K562 (cell line): ENCODE measurements at regions not wholly inside any gene's neighbourhood (a gene's known extent, or its start where the extent isn't known, plus 50 kb on each side); places are given as distances from the start of the nearest gene placed in this dataset.
"Not testable (repeated sequence)": the region's sequence is repeated elsewhere in the genome, so short reads cannot be mapped to it uniquely, and the experiment has no call there.

ENCODE experiments used
- CTBP1 ChIP-seq: fragments of 450-650 bp; IDR thresholded peaks from 2 replicates; pipeline ENCODE4 v1.6.1; 2016; ENCODE audit warnings: borderline replicate concordance
- EZH2 ChIP-seq: IDR thresholded peaks from 2 replicates; pipeline ENCODE4 v1.6.1; 2012; ENCODE audit warnings: low read depth, mild to moderate bottlenecking, inconsistent platforms, low read length, borderline replicate concordance
- GTF2F1 ChIP-seq: IDR thresholded peaks from 2 replicates; pipeline ENCODE4 v1.6.1; 2011; ENCODE audit warnings: low read depth, low read length, improper control_type of control experiment
- MAFG ChIP-seq: fragments of 450-650 bp; conservative IDR thresholded peaks from 2 replicates; pipeline ENCODE4 v1.6.1; 2016; ENCODE audit warnings: missing genetic modification characterization, missing compliant biosample characterization
- NCOR1 ChIP-seq: fragments of 450-650 bp; IDR thresholded peaks from 2 replicates; pipeline ENCODE4 v1.6.1; 2016; ENCODE audit warnings: mild to moderate bottlenecking, moderate library complexity
- POLR2AphosphoS5 ChIP-seq: IDR thresholded peaks from 2 replicates; pipeline ENCODE4 v1.6.1; 2011; ENCODE audit warnings: mild to moderate bottlenecking, low read depth, low read length, moderate library complexity; ENCODE audit not compliant: control insufficient read depth, insufficient read depth
- YY1 ChIP-seq, 3 experiments: IDR thresholded peaks; 2 replicates each; pipeline ENCODE4 v1.6.1; 2011; ENCODE audit warnings: low read length in 2 of 3, mild to moderate bottlenecking in 2 of 3, moderate library complexity in 2 of 3, borderline replicate concordance in 1 of 3, control low read depth in 1 of 3, low read depth in 1 of 3; ENCODE audit not compliant: insufficient read depth in 3 of 3, insufficient replicate concordance in 2 of 3, control insufficient read depth in 1 of 3, insufficient read length in 1 of 3; ENCODE audit errors: extremely low read depth in 1 of 3
- TF ChIP-seq, protein P1 (sequence below): conservative IDR thresholded peaks from 2 replicates; pipeline ENCODE4 v1.6.1; 2011; ENCODE audit warnings: low read depth, mild to moderate bottlenecking, low read length; ENCODE audit not compliant: control insufficient read depth
- TF ChIP-seq, protein P2 (sequence below), 3 experiments: IDR thresholded peaks in 2 of 3; conservative IDR thresholded peaks in 1 of 3; 2 replicates each; pipeline ENCODE4 v1.5.1; 2011 to 2012; ENCODE audit warnings: low read length in 3 of 3, mild to moderate bottlenecking in 3 of 3, control low read depth in 2 of 3, improper control_type of control experiment in 1 of 3, inconsistent platforms in 1 of 3, low read depth in 1 of 3, mixed read lengths in 1 of 3, moderate library complexity in 1 of 3; ENCODE audit not compliant: insufficient read depth in 2 of 3

DNA sequence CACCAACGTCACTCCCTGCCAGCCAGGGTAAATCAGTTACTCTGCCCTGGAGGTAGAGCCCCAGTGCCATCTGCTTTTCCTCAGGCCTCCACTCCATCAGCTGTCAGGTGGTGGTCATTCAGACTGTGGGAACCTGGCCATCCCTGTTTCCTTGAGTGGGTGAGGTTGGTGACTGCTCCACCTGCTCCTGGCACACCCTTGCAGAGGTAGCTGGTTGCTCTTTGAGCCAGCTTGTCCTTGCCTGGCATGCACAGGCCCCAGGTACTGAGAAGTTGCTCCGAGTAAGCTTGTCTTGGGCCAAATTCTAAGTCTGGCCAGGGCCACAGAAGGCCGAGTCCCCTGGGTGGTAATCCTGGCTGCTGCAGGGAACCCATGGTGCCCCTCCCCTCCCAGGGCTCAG lies 248.3 kb downstream of the CWH43 start:
- not testable (repeated sequence) for TF ChIP-seq EZH2; YY1 (IDR thresholded peaks at IDR 0.05; ENCODE audit: borderline replicate concordance in 1 of 3, control insufficient read depth in 1 of 3, extremely low read depth in 1 of 3, insufficient read depth in 3 of 3, insufficient read length in 1 of 3, insufficient replicate concordance in 2 of 3, low read depth in 1 of 3, low read length in 2 of 3); CTBP1; NCOR1; MAFG (tag); POLR2AphosphoS5; GTF2F1
- TF ChIP-seq, protein P1, sequence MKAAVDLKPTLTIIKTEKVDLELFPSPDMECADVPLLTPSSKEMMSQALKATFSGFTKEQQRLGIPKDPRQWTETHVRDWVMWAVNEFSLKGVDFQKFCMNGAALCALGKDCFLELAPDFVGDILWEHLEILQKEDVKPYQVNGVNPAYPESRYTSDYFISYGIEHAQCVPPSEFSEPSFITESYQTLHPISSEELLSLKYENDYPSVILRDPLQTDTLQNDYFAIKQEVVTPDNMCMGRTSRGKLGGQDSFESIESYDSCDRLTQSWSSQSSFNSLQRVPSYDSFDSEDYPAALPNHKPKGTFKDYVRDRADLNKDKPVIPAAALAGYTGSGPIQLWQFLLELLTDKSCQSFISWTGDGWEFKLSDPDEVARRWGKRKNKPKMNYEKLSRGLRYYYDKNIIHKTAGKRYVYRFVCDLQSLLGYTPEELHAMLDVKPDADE: not testable (repeated sequence)
- TF ChIP-seq, protein P2, sequence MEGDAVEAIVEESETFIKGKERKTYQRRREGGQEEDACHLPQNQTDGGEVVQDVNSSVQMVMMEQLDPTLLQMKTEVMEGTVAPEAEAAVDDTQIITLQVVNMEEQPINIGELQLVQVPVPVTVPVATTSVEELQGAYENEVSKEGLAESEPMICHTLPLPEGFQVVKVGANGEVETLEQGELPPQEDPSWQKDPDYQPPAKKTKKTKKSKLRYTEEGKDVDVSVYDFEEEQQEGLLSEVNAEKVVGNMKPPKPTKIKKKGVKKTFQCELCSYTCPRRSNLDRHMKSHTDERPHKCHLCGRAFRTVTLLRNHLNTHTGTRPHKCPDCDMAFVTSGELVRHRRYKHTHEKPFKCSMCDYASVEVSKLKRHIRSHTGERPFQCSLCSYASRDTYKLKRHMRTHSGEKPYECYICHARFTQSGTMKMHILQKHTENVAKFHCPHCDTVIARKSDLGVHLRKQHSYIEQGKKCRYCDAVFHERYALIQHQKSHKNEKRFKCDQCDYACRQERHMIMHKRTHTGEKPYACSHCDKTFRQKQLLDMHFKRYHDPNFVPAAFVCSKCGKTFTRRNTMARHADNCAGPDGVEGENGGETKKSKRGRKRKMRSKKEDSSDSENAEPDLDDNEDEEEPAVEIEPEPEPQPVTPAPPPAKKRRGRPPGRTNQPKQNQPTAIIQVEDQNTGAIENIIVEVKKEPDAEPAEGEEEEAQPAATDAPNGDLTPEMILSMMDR (IDR thresholded peaks at IDR 0.05 in 2 of 3, conservative IDR thresholded peaks at IDR 0.05 in 1 of 3; ENCODE audit: insufficient read depth in 2 of 3, low read depth in 1 of 3, low read length in 3 of 3): not testable (repeated sequence)
